ENCODE measurements at regions not wholly inside any gene's neighbourhood (a gene's known extent, or its start where the extent isn't known, plus 50 kb on each side); places are given as distances from the start of the nearest gene placed in this dataset.

DNA sequence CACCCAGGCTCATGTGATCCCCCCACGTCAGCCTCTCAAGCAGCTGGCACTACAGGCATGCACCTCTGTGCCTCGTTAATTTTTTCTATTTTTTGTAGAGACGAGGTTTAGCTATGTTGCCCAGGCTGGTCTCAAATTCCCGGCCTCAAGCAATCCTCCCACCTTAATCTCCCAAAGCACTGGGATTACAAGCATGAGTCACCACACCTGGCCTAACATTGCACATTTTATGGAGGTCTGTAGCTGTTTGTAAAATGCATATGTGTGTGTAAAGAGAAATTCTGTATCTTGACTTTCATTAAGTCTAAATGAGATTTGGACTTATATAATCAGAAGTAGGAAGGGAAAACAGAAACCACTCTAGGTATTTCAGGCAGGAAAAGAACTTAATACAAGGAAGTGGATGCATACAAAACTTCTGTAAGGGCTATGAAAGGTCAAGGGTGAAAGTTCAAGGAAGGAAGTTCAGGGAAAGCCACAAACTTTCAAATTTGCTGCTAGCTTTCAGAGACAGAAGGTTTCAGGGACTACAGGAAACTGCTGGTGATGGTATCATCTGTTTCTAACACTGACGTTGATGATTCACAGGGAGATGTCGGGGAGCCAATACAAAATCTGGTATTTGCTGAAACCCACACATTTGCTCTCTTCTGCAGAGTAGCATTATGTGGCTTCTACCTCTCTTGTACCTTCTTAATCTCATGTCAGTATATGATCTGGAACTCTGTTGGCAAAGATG, 209.4 kb downstream of the PIK3R1 start:
- no TSS peak for BruUV-seq (replicated peaks)
- POLR2A ChIA-PET (ENCODE audit: low non-redundant PET), result no interaction called here
- Histone ChIP-seq H3K9me3 (ENCODE audit: low read depth, low read length, poor library complexity, severe bottlenecking) (no peaks in the 10 kb centered on the region), H3K27me3 (replicated peaks; ENCODE audit: insufficient read depth, low read depth, low read length, poor library complexity) (no peaks in the 10 kb centered on the region), H3K36me3 (ENCODE audit: insufficient read depth, low read length, poor library complexity, severe bottlenecking) (no peaks in the 10 kb centered on the region), H3K4me1 (ENCODE audit: insufficient read depth, low read length, poor library complexity, severe bottlenecking) (no peaks in the 10 kb centered on the region), H3K4me3 (ENCODE audit: low read depth, low read length, poor library complexity, severe bottlenecking) (no peak overlapping the region), H3K27ac (ENCODE audit: low read depth, low read length, poor library complexity, severe bottlenecking) (no peak overlapping the region)
- intact Hi-C loops (cut with micrococcal nuclease; ENCODE audit: unreplicated experiment), result no loop called here
- CTCF ChIA-PET, result no interaction called here
- TF ChIP-seq EZH2 (IDR thresholded peaks at IDR 0.05; ENCODE audit: borderline replicate concordance, low read depth, low read length, poor library complexity, severe bottlenecking), result no peak
- TF ChIP-seq CTCF (conservative IDR thresholded peaks at IDR 0.05; ENCODE audit: low read depth, low read length), result no peak
- DNase-seq (ENCODE audit: low spot score), result no peak

DNA sequence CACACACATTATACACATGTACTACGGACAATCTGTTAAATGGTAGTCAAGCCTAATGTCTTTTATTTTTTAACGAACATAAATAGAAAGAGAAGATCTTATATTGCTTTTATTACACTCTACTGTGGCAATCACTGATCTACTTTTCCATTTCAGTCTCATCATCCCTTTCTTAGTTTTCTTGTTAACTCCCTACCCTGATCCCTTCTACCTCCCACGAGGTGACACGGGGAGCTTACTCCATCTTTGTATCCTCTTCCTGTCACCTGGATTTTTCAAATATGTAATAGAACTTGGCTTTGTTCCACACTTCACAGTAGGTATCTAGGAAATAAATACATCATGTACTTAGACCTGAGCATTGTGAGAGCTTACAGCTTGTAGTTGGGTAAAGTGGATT, 211.0 kb downstream of the PIK3R1 start:
- BruUV-seq (replicated peaks), result no TSS peak
- H3K27ac ChIP-seq (ENCODE audit: low read depth, low read length, poor library complexity, severe bottlenecking), result no peak overlapping the region
- no peaks in the 10 kb centered on the region for H3K27me3 ChIP-seq (replicated peaks; ENCODE audit: insufficient read depth, low read depth, low read length, poor library complexity)
- TF ChIP-seq CTCF (conservative IDR thresholded peaks at IDR 0.05; ENCODE audit: low read depth, low read length) (no peak), EZH2 (IDR thresholded peaks at IDR 0.05; ENCODE audit: borderline replicate concordance, low read depth, low read length, poor library complexity, severe bottlenecking) (no peak)
- intact Hi-C loops (cut with micrococcal nuclease; ENCODE audit: unreplicated experiment), result no loop called here
- ChIA-PET POLR2A (ENCODE audit: low non-redundant PET) (no interaction called here), CTCF (no interaction called here)
- no peak for DNase-seq (ENCODE audit: low spot score)
- H3K4me3 ChIP-seq (ENCODE audit: low read depth, low read length, poor library complexity, severe bottlenecking), result no peak overlapping the region
- H3K4me1 ChIP-seq (ENCODE audit: insufficient read depth, low read length, poor library complexity, severe bottlenecking), result no peaks in the 10 kb centered on the region
- H3K9me3 ChIP-seq (ENCODE audit: low read depth, low read length, poor library complexity, severe bottlenecking), result no peaks in the 10 kb centered on the region
- no peaks in the 10 kb centered on the region for H3K36me3 ChIP-seq (ENCODE audit: insufficient read depth, low read length, poor library complexity, severe bottlenecking)

GRCh38 chr5:68428231-68428811, 212.8 kb downstream of the PIK3R1 start:
- H3K36me3 ChIP-seq (ENCODE audit: insufficient read depth, low read length, poor library complexity, severe bottlenecking), result no peaks in the 10 kb centered on the region
- POLR2A ChIA-PET (ENCODE audit: low non-redundant PET), result no interaction called here
- TF ChIP-seq EZH2 (IDR thresholded peaks at IDR 0.05; ENCODE audit: borderline replicate concordance, low read depth, low read length, poor library complexity, severe bottlenecking) (no peak), CTCF (conservative IDR thresholded peaks at IDR 0.05; ENCODE audit: low read depth, low read length) (no peak)
- H3K9me3 ChIP-seq (ENCODE audit: low read depth, low read length, poor library complexity, severe bottlenecking), result no peaks in the 10 kb centered on the region
- H3K4me1 ChIP-seq (ENCODE audit: insufficient read depth, low read length, poor library complexity, severe bottlenecking), result no peaks in the 10 kb centered on the region
- no peak overlapping the region for H3K27ac ChIP-seq (ENCODE audit: low read depth, low read length, poor library complexity, severe bottlenecking)
- no peak for DNase-seq (ENCODE audit: low spot score)
- no TSS peak for BruUV-seq (replicated peaks)
- CTCF ChIA-PET, result no interaction called here
- intact Hi-C loops (cut with micrococcal nuclease; ENCODE audit: unreplicated experiment), result no loop called here
- no peak overlapping the region for H3K4me3 ChIP-seq (ENCODE audit: low read depth, low read length, poor library complexity, severe bottlenecking)
- H3K27me3 ChIP-seq (replicated peaks; ENCODE audit: insufficient read depth, low read depth, low read length, poor library complexity), result no peaks in the 10 kb centered on the region

Data from A673 (cell line).